ENCODE measurements at regions not wholly inside any gene's neighbourhood (a gene's known extent, or its start where the extent isn't known, plus 50 kb on each side); places are given as distances from the start of the nearest gene placed in this dataset.
"Not testable (repeated sequence)": the region's sequence is repeated elsewhere in the genome, so short reads cannot be mapped to it uniquely, and the experiment has no call there.

DNA sequence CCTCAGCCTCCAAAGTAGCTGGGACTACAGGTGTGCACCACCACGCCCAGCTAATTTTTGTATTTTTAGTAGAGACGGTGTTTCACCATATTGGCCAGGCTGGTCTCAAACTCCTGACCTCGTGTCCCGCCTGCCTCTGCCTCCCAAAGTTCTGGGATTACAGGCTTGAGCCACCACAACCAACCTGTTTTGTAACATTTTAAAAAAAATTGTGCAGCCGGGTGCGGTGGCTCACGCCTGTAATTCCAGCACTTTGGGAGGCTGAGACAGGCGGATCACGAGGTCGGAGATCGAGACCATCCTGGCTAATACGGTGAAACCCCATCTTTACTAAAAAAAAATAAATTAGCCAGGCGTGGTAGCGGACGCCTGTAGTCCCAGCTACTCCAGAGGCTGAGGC, 122.5 kb downstream of the PABPC4L start:
- TF ChIP-seq CTCF (IDR thresholded peaks at IDR 0.05); POLR2AphosphoS5 (IDR thresholded peaks at IDR 0.05; ENCODE audit: insufficient read depth in 1 of 2, low read depth in 1 of 2): not testable (repeated sequence)
